HG02970 (cell line): ENCODE measurements at regions not wholly inside any gene's neighbourhood (a gene's known extent, or its start where the extent isn't known, plus 50 kb on each side); places are given as distances from the start of the nearest gene placed in this dataset.
A peak's percentile ranks its signal among the peaks of the same experiment; 100 is the strongest.
"Not testable (repeated sequence)": the region's sequence is repeated elsewhere in the genome, so short reads cannot be mapped to it uniquely, and the experiment has no call there.

ENCODE experiments used
- ATAC-seq: cut with Tn5 transposase; IDR thresholded peaks from one replicate; pipeline ENCODE4 v1.9.1; 2021; ENCODE audit warnings: mild to moderate bottlenecking, moderate library complexity, moderate number of reproducible peaks; ENCODE audit not compliant: unreplicated experiment, low FRiP score

DNA sequence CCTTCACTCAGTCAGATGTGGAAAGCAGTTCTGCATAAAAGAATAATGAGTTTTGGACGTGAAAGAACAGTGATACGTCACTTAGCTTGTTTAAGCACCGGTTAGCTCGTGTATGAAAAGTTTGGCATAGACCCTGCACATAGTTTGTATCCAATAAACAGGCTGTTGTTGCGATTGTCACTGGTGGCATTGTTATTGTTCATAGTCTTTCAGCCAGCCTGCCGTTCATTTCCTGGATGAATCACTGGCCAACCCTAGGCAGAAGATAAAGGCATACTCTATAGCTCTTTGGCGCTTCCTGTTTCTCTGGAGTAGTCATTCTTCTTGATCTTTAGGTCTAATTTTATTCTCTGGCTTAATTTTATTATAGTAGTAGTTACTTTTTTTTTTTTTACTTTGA is 57.8 kb upstream of the ANKRD30A start:
- no peak for ATAC-seq

DNA sequence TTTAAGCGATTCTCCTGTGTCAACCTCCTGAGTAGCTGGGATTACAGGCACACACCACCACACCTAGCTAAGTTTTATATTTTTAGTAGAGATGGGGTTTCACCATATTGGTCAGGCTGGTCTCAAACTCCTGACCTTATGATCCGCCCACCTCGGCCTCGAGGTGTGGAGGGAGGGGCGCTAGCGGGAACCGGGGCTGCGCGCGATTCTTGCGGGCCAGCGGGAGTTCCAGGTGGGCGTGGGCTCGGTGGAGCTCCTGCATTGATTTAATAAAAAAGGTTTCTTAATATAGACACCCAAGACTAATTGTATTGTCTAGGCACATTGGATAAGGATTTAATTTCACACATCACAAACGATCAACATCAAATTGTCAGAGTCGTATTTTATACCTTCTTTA is 63.1 kb upstream of the ANKRD30A start:
- ATAC-seq = not testable (repeated sequence)

DNA sequence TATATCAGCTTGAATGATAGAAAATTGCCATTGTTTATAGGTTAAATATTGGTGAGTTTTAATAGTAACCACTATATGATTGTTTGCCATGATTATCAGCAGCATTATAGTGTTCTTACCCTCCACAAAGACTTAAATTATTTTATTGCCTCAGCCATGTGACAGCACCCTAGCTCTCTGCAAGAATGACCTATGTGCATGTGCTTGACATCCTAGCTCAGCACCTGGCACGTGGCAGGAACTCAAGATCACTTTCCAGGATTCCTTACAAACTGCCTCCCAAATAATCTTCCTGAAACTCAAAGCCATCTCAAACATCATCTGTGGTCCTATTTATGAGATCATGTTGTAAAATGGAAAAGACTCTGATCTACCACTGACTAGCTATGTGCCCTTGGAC is 68.1 kb upstream of the ANKRD30A start:
- no peak for ATAC-seq

DNA sequence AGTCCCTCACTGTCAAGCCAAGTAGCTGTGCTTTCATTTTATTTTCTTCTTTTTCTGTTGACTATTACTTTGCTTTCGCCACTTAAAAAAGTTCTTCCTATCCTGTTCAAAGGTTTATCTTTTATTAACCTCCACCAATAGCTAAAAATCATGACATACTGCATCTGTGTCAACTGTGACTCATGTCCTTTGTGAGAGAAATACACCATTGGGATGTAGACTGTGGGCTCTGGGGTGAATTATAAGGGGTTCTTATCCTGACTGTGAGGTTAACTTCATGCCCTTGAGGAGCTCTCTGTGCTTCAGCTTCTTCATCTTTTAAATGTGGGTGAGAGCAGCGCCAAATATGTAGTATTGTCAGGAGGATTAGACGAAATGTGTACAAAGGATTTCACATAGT is 71.9 kb upstream of the ANKRD30A start:
- no peak for ATAC-seq

DNA sequence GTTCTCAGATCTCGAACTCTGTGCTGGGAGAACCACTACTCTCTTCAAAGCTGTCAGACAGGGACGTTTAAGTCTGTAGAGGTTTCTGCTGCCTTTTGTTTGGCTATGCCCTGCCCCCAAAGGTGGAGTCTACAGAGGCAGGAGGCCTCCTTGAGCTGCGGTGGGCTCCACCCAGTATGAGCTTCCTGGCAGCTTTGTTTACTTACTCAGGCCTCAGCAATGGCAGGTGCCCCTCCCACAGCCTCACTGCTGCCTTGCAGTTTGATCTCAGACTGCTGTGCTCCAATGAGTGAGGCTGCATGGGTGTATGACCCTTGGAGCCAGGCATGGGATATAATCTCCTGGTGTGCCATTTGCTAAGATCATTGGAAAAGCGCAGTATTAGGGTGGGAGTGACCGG is 75.4 kb upstream of the ANKRD30A start:
- ATAC-seq = not testable (repeated sequence)

DNA sequence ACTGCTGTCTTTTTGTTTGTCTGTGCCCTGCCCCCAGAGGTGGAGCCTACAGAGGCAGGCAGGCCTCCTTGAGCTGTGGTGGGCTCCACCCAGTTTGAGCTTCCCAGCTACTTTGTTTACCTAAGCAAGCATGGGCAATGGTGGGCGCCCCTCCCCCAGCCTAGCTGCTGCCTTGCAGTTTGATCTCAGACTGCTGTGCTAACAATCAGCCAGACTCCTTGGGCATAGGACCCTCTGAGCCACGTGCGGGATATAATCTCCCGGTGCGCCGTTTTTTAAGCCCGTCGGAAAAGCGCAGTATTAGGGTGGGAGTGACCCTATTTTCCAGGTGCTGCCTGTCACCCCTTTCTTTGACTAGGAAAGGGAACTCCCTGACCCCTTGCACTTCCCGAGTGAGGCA is 81.1 kb upstream of the ANKRD30A start:
- not testable (repeated sequence) for ATAC-seq

DNA sequence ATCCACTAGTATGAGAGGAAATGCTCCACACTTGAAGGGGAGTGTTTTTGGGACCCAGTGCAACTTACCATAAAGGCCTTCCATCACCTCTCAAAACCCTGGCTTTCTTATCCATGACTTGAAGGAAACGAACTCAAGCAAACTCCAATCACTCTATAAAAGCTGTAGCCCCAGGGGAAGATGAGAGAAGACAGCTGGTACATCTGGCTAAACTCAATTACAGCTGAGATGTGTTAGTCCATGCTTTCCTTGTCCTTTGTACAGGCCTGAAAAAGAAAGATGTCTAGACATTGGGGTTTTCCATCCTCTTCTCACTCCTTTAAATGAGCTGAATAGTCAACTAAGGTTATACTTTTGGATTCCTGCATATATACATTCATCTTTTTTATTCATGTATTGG is 89.5 kb upstream of the ANKRD30A start:
- ATAC-seq = no peak

DNA sequence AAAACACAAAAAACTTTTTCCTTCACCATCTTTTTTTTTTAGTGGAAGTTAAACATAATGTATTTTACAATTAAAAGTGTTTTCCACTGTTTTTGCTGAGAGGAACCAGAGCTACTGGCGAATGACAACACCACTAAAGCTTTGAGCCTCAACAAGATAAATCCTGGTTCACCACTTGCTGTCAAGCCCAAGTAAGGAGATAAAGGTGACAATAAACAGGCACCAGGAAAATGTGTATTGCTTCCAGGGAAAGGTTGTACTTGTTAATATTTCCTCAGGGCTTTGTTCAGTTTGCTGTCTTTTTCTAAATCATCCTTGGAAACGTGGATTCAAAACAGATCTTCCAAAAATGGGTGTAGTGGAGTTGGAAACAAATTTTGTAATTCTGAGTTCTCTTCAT is 109.9 kb upstream of the ANKRD30A start:
- no peak for ATAC-seq

DNA sequence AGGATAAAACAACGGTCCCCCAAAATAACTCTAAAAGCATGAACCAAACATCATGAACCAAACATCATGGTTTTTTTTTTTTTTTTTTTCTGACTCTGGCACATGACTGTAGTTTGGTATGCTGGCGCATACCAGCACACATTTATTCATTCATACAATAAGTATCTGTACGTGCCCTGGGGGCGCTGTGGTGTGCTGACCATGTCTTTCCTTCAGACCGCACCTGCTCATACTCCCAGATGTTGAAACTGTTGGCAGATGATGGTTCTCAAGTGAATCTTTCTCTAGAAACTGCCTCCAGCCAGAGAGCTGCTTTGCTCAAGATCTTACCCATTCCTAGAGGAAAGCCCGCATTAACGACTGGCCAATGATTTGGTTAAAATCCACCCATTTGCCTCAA is 114.7 kb upstream of the ANKRD30A start:
- ATAC-seq = no peak

DNA sequence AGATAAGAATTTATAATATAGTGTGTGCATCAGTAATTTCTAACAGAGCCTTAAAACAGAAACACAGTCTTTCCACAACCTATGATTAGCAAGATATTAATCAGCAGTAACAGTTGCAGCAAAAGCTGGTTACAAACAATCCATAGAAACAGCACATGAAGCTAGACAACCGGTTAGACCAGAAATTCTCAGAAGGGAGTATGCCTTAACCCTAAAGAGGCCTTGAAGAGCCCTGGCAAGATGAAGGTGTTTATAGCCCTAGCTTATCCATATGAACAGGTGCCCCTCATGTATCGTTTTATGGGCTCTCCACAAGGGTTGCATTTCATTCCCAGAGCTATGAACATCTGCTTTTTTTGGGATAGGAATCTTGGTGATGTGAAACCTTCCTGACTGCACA is 117.1 kb upstream of the ANKRD30A start:
- not testable (repeated sequence) for ATAC-seq

DNA sequence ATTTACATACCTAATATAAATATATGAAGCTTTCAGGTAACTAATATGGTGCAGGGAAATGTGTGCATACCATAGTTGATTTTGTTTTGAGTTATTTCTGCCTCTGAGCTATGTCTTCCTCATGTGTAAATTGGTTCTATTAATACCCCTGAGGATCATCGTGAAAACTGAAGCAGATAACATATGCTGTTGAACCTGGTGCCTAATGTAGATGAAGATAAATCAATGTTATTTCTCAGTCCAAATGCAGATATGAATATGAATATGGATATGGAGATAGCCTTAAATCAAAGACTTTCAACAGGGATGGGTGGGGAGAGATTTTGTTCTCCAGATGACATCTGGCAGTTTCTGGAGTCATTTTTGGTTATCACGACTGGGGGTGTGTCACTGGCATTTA is 122.3 kb upstream of the ANKRD30A start:
- ATAC-seq = no peak

DNA sequence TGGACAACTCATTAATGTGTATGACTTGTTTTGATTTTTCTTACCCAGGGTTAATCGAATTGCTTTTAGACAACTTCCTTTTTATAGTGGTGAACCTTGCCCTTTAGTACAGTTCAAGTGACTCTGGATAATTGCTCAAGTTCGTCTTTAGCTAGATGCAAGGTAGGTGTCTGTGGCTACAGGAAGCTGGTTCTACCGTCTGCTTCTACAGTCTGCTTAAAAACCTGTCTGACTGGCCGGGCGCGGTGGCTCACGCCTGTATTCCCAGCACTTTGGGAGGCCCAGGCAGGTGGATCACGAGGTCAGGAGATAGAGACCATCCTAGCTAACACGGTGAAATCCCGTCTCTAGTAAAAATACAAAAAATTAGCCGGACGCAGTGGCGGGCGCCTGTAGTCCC is 129.6 kb upstream of the ANKRD30A start:
- not testable (repeated sequence) for ATAC-seq

DNA sequence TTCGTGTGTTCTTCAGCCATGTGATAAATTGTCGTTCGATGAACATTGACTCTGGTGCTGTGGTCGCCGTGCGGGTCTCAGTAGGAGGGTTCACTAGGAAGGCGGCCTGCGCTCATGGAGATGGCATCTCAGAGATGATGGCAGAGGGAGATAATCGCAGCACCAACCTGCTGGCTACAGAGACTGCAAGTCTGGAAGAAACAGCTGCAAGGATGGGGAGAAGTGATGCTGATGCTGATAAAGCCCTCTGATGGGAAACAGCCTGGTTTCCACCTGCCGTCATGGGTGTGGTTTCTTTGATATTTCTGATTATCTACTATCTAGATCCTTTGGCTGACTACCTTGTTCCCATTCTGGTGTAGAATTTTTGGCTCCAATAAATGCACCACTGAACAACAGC is 130.5 kb upstream of the ANKRD30A start:
- ATAC-seq = no peak

DNA sequence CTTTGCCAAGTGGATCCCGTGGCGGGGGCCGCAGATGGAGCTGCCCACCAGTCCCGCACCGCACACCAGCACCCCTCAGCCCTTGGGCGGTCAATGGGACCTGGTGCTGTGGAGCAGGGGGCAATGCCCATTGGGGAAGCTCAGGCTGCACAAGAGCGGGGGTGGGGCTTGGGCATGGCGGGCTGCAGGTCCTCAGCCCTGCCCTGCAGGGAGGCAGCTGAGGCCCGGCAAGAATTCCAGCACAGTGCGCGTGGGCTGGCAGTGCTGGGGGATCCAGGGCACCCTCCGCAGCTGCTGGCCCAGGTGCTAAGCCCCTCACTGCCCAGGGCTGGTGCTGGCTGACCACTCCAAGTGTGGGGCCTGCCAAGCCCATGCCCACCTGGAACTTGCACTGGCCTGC is 136.2 kb upstream of the ANKRD30A start:
- no peak for ATAC-seq

DNA sequence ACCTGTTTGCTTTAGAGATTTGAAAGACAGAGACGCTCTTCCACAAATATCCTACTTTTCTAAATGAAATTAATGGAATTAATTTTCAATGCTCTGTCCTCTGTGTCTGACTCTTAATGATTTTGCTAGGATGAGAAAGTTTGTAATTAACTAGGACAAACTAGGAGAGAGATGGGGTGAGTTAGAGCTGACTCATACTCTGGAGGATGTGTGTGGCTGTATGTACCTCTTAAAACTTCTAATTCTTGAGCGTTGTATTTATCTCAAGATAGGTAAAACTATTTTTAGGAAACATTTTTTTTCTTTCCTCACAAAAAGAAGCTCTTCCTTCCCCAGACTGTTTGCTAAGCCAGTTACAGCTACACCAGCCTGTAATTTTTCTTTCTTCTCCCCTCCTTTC is 178.8 kb upstream of the ANKRD30A start:
- no peak for ATAC-seq

DNA sequence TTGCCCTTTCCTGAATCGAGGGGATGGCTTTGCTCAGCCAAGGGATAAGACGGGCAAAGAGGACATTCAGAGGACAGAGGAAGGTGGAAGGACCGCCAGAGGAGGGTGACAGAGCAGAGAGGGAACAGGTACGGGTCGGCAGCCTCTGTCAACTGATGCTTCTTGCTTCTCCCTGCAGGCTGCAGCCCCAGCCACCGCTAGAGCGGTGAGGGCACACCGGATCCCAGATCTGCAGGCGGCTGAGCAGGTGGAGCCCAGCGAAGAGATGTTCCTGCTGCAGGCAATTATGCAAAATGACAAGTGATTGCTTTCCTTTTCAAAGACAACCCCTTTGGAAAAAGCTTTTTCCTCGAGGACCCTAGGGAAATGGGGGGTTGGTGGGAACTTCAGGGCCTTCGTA is 181.9 kb upstream of the ANKRD30A start:
- ATAC-seq = no peak

DNA sequence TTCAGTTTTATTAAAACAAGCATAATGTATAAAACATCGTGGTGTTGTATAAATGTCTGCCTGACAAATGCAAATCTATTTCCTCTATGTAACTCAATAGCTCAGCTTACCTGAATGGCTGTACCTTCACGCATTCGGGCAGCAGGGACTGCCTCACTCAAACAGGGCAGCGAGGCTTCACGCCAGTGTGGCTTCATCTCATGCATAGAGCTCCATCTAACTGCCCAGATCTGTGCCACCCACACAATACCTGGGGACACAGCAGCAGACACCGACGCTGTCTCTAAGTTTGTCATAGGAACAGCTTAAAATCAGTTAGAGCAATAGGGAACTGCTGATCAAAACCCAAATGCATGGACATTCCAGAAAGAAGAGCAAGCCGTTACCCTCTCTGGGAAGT is 182.8 kb upstream of the ANKRD30A start:
- no peak for ATAC-seq

DNA sequence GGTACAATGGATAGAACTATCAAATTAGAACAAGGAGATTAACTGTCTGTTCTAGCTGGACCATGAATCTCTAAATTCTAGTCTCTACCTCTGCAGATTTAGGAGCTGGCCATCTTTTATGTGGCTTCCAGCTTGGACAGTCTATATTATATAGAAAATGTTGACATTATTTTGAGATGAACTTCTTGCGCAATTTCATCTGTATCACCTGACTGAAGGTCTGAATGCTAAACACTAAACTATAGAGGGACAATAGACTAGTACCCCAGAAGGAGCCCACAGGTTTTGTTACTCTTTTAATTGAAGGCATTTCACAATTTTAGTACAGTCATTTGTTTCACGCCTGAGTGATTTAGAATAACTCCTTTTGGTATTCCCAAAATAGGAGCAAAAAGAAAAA is 222.4 kb upstream of the ANKRD30A start:
- ATAC-seq = no peak

DNA sequence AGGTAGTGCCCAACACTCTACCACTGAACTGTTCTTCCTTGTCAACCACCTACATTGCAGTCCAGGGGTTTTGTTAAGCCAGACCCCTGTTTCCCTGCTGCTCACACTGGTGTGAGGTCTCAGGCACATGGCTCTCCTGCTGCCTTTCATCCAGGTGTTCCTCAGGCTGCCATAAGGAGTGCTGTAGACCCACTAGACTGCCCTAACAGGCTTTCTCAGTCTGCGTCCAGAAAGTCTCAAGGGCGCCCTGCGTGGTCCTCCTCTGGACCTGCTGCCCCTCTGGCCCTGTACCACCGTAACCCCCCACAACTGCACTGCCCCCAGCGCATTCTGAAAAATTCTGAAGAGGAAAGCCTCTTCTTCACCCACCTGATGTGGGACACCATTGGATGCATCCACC is 225.7 kb upstream of the ANKRD30A start:
- ATAC-seq = no peak

DNA sequence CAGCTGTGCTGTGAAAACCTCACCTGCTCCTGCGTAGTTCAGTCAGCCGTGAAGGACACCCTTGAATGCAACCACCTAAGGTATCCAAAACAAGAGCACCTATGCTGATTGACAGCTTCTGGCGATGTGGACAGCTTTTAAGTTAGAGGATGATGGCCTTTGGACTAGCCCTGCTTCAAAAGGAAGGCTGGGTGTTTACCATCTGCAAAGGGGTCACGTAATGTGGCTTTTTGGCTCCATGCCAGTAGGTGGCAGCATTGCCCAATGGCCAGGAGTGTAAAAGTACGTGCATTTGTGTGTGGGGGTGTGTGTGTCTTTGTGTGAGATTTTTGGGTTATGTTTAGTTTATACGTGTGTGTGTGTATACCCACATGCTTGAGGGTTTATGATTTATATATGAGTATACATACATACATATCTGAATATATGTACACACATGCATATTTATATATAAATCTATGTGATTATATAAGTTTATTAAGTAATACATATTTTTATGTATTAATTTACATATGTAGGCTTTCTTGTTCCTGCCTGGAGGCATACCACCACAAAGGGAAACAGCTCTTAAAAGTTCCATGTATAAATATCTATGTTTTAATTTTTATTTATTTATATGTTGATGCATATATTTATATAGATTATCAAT is 236.3 kb upstream of the ANKRD30A start:
- ATAC-seq = peak; percentile 76

DNA sequence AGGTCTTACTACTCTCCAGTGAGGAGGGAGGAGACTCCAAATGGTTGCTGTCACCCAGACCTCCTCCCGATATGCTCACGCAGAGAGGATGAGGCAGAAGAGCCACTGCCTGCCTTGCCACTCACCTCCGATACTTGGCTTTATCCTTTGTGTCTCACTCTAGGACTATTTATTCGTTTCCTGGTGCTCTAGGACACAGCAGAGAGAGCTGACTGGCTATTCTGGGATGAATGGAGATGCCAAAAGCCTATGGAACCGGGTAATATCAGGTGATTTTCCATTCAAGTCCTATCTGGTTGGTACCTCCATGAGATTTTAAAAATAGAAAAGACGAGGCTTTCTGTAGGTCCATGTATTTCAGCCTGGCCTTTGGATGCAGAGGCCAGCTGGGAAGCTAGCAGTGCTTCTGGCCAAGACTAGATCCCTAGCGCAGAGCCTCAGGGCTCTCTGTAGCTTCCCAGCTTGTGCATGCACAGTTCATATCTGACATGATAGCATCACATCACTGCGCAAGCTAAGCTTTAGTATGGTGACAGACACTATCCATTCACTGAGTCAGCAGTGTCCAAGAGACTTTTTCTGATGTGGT is 239.0 kb upstream of the ANKRD30A start:
- ATAC-seq = no peak

DNA sequence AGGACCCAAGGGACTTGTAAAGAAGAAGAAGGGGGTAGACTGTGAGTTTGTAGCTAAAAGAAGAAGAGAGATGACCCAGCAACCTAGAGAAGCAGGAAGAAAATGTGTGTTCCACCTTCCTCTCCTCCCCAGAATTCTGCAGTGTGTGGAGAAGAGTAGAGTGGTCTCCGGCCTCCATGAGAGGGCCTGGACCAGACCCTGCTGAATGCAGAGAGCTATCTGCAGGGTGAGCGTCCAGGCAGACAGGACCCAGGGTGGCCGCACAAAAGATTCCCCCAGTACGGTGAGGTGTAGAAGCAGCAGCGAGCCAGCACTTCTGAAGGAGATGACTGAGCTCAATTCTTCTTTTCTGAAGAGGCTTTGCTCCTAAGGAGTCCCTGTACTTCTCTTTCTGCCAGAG is 239.7 kb upstream of the ANKRD30A start:
- ATAC-seq = no peak

DNA sequence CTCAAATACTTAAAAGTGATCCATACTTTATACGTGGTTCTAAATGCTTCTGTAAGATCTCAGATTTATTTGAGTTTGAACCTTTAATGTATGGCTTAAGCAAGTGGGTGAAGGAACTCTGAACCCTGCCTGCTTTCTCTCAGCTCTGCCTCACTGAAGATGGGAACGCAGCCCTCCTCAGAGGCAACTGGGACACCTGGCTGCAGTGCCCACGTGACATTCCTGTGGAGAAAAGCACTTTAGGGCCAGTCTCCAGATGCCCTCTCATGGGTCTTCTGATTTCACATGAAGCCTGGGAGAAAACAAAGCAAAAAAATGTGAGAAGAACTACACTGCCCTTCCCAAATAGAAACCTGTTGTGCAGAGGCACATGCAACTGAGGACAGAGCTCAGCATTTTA is 242.6 kb upstream of the ANKRD30A start:
- ATAC-seq = no peak
